Sigmoid colon (tissue), 6 donors: ENCODE measurements at regions not wholly inside any gene's neighbourhood (a gene's known extent, or its start where the extent isn't known, plus 50 kb on each side); places are given as distances from the start of the nearest gene placed in this dataset.

Source experiments
- DNase-seq: peaks from one replicate; pipeline ENCODE4 v3.0.0-alpha.2; 2019
- H3K27ac ChIP-seq, 4 donors: fragments of 200-600 bp; sonication (generic); one replicate each; pipeline ENCODE4 v1.5.1; 2016 to 2019; ENCODE audit warnings: mild to moderate bottlenecking in 1 of 4
- H3K27me3 ChIP-seq, 3 donors: fragments of 200-600 bp; sonication (generic); one replicate each; pipeline ENCODE4 v1.5.1; 2019; ENCODE audit warnings: mild to moderate bottlenecking in 1 of 3
- H3K36me3 ChIP-seq, 4 donors: fragments of 200-600 bp; sonication (generic); one replicate each; pipeline ENCODE4 v1.5.1; 2016 to 2019
- H3K4me1 ChIP-seq, 4 donors: fragments of 200-600 bp; sonication (generic); one replicate each; pipeline ENCODE4 v1.5.1; 2017 to 2019
- H3K4me3 ChIP-seq, 4 donors: fragments of 200-600 bp; sonication (generic); one replicate each; pipeline ENCODE4 v1.5.1; 2017 to 2019; ENCODE audit warnings: mild to moderate bottlenecking in 2 of 4, moderate library complexity in 1 of 4
- H3K9me3 ChIP-seq, 4 donors: fragments of 200-600 bp in 3 of 4; sonication (generic) in 3 of 4; one replicate each; pipeline versions ENCODE4 v1.5.1 to v1.6.1; 2013 to 2019
- CTCF ChIP-seq, 4 experiments: fragments of 450-650 bp in 3 of 4; fragments of 200-600 bp in 1 of 4; IDR thresholded peaks; one replicate each; pipeline ENCODE4 v1.5.1; 2016 to 2019; ENCODE audit warnings: antibody characterized with exemption in 4 of 4, mild to moderate bottlenecking in 3 of 4, moderate library complexity in 2 of 4
- EP300 ChIP-seq, 4 donors: sonication (generic); formaldehyde crosslinking; IDR thresholded peaks; one replicate each; pipeline ENCODE4 v1.6.1; 2017; ENCODE audit warnings: antibody characterized with exemption in 4 of 4
- POLR2A ChIP-seq, 2 donors: fragments of 450-650 bp; IDR thresholded peaks; one replicate each; pipeline ENCODE4 v1.6.1; 2016; ENCODE audit warnings: antibody characterized with exemption in 2 of 2, mild to moderate bottlenecking in 2 of 2, moderate library complexity in 2 of 2
- POLR2AphosphoS5 ChIP-seq, 4 donors: sonication (generic); formaldehyde crosslinking; IDR thresholded peaks; one replicate each; pipeline ENCODE4 v1.6.1; 2017; ENCODE audit warnings: antibody characterized with exemption in 4 of 4
- WGBS, 2 donors: extraction: QIAGEN DNeasy Blood & Tissue Kit; methylation state at CpG; one replicate each; pipeline ENCODE4 v1.1.7; 2013; 5-methylcytosine and 5-hydroxymethylcytosine counted together
- intact Hi-C: fragments of 100-400 bp; cut with DNase I; formaldehyde crosslinking; loops from one replicate; pipeline ENCODE4 v1.15.1; 2023
- donor health status: healthy with polysubstance abuse.
- donor health status: healthy.

GRCh38 chr1:106134561-106134960, 921.9 kb upstream of the PRMT6 start:
- Histone ChIP-seq H3K9me3 (no peaks in the 10 kb centered on the region), H3K27ac (no peak overlapping the region), H3K36me3 (no peaks in the 10 kb centered on the region), H3K4me3 (no peak overlapping the region), H3K27me3 (no peaks in the 10 kb centered on the region), H3K4me1 (no peaks in the 10 kb centered on the region)
- WGBS, 2 donors: 14 to 61% methylated on average over 3 of the region's 3 CpGs
- TF ChIP-seq POLR2AphosphoS5 (IDR thresholded peaks at IDR 0.05) (no peak), POLR2A (IDR thresholded peaks at IDR 0.05) (no peak), EP300 (IDR thresholded peaks at IDR 0.05) (no peak)
- DNase-seq: no peak
- intact Hi-C loops: no loop called here

DNA sequence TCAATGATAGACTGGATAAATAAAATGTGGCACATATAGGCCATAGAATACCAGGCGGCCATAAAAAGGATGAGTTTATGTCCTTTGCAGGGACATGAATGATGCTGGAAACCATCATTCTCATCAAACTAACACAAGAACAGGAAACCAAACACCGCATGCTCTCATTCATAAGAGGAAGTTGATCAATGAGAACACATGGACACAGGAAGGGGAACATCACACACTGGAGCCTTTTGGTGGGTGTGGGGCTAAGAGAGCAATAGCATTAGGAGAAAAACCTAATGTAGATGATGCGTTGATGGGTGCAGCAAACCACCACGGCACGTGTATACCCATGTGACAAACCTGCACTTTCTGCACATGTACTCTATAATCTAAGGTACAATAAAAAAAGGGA, 883.4 kb upstream of the PRMT6 start:
- intact Hi-C loops: no loop called here
- Histone ChIP-seq H3K4me1 (no peaks in the 10 kb centered on the region), H3K9me3 (no peaks in the 10 kb centered on the region), H3K4me3 (no peak overlapping the region), H3K27me3 (no peaks in the 10 kb centered on the region), H3K36me3 (no peaks in the 10 kb centered on the region), H3K27ac (no peak overlapping the region)
- DNase-seq: no peak
- 82 to 91% methylated on average over 5 of the region's 5 CpGs for WGBS, 2 donors
- TF ChIP-seq POLR2AphosphoS5 (IDR thresholded peaks at IDR 0.05): no peak

DNA sequence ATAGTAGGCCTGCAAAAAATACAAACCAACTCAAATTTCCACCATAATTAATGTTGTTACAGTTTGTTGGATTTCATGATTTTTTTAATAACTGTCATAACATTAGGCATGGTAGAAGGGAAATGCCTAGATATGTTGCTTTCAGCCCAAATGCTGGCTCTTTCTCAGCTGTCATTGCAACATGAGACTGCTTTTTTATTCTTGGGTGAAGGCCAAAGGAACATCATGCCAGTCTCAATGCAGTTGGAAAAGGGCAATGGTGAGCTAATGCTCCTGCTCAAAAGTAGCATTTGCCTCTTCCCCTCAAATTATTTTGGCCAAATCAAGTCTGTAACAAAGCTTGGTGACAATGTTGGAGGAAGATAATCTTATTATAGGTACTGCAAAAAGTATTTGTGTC, 877.7 kb upstream of the PRMT6 start:
- H3K4me3 ChIP-seq: no peak overlapping the region
- no peak overlapping the region for H3K27ac ChIP-seq
- no peak for DNase-seq
- intact Hi-C loops: no loop called here
- H3K27me3 ChIP-seq: no peaks in the 10 kb centered on the region
- TF ChIP-seq POLR2AphosphoS5 (IDR thresholded peaks at IDR 0.05) (no peak), EP300 (IDR thresholded peaks at IDR 0.05) (no peak), POLR2A (IDR thresholded peaks at IDR 0.05) (no peak), CTCF (IDR thresholded peaks at IDR 0.05) (no peak)
- no peaks in the 10 kb centered on the region for H3K36me3 ChIP-seq
- H3K4me1 ChIP-seq: no peaks in the 10 kb centered on the region
- H3K9me3 ChIP-seq: peaks cover 0 to 6% (median 0%) of the 10 kb centered on the region in 4 donors

DNA sequence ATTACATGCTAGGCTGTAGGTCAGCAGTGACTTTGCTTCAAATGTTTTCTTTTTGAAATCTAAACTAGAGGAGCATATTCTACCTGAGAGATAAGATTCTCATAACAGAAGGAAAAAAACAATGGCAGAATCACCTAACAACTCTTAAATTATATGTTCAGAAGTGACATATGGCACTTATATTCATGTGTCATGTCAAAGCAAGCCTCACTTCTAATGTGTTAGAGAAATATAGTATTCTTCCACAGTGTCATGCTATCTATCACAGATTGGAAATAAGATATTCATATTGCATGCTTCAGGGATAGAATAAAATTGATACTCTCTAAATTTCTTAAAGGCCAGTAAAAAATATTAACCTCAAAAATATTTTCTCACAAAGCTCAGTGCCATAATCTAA, 874.6 kb upstream of the PRMT6 start:
- H3K4me1 ChIP-seq: no peaks in the 10 kb centered on the region
- peaks cover 0 to 6% (median 0%) of the 10 kb centered on the region in 4 donors for H3K9me3 ChIP-seq
- H3K4me3 ChIP-seq: no peak overlapping the region
- H3K36me3 ChIP-seq: no peaks in the 10 kb centered on the region
- TF ChIP-seq EP300 (IDR thresholded peaks at IDR 0.05) (no peak), POLR2AphosphoS5 (IDR thresholded peaks at IDR 0.05) (no peak), CTCF (IDR thresholded peaks at IDR 0.05) (no peak), POLR2A (IDR thresholded peaks at IDR 0.05) (no peak)
- no peaks in the 10 kb centered on the region for H3K27me3 ChIP-seq
- intact Hi-C loops: no loop called here
- no peak overlapping the region for H3K27ac ChIP-seq
- no peak for DNase-seq

DNA sequence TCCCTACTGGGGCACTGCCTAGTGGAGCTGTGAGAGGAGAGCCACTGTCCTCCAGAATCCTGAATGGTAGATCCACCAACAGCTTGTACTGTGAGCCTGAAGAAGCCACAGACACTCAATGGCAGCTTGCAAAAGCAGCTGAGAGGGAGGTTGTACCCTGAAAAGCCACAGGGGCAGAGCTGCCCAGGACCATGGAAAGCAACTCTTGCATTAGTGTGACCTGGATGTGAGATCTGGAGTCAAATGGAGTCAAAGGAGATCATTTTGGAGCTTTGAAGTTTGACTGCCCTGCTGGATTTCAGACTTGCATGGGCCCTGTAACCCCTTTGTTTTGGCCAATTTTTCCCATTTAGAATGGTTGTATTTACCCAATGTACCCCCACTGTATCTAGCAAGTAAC, 871.4 kb upstream of the PRMT6 start:
- intact Hi-C loops: no loop called here
- Histone ChIP-seq H3K9me3 (peaks cover 0 to 6% (median 0%) of the 10 kb centered on the region in 4 donors), H3K4me3 (no peak overlapping the region), H3K27me3 (no peaks in the 10 kb centered on the region), H3K27ac (no peak overlapping the region), H3K4me1 (no peaks in the 10 kb centered on the region), H3K36me3 (no peaks in the 10 kb centered on the region)
- DNase-seq: no peak
- no peak for TF ChIP-seq POLR2AphosphoS5 (IDR thresholded peaks at IDR 0.05)
- no peak for TF ChIP-seq POLR2A (IDR thresholded peaks at IDR 0.05)
- TF ChIP-seq EP300 (IDR thresholded peaks at IDR 0.05): no peak
- TF ChIP-seq CTCF (IDR thresholded peaks at IDR 0.05): no peak

GRCh38 chr1:106189780-106190179, 866.7 kb upstream of the PRMT6 start:
- no peak for TF ChIP-seq POLR2AphosphoS5 (IDR thresholded peaks at IDR 0.05)
- TF ChIP-seq POLR2A (IDR thresholded peaks at IDR 0.05): no peak
- no peak for TF ChIP-seq CTCF (IDR thresholded peaks at IDR 0.05)
- no peak for TF ChIP-seq EP300 (IDR thresholded peaks at IDR 0.05)
- H3K4me1 ChIP-seq: no peaks in the 10 kb centered on the region
- H3K27me3 ChIP-seq: no peaks in the 10 kb centered on the region
- no peak overlapping the region for H3K4me3 ChIP-seq
- no peaks in the 10 kb centered on the region for H3K36me3 ChIP-seq
- H3K9me3 ChIP-seq: peaks cover 0 to 7% (median 0%) of the 10 kb centered on the region in 4 donors
- no peak for DNase-seq
- WGBS, 2 donors: 87 to 91% methylated on average over 2 of the region's 2 CpGs
- no peak overlapping the region for H3K27ac ChIP-seq
- intact Hi-C loops: no loop called here
